CD14-positive monocyte (primary cell): ENCODE measurements at regions not wholly inside any gene's neighbourhood (a gene's known extent, or its start where the extent isn't known, plus 50 kb on each side); places are given as distances from the start of the nearest gene placed in this dataset.
"Not testable (repeated sequence)": the region's sequence is repeated elsewhere in the genome, so short reads cannot be mapped to it uniquely, and the experiment has no call there.

Experiments used
- DNase-seq, 3 donors: peaks; one replicate each; pipeline ENCODE4 v3.0.0-alpha.2; 2011 to 2022
- H2AFZ ChIP-seq: 2 replicates; pipeline ENCODE4 v1.6.0; 2012; ENCODE audit warnings: mild to moderate bottlenecking, low read depth, low read length, inconsistent platforms; ENCODE audit not compliant: insufficient read depth, poor library complexity, severe bottlenecking
- H3K27ac ChIP-seq, 2 donors: 1 replicate in 1 of 2; 2 replicates in 1 of 2; pipeline ENCODE4 v1.5.1; 2012 to 2013; ENCODE audit warnings: low read length in 2 of 2, control low read depth in 1 of 2, inconsistent platforms in 1 of 2, low read depth in 1 of 2, mild to moderate bottlenecking in 1 of 2
- H3K27me3 ChIP-seq, 2 donors: one replicate each; pipeline versions ENCODE4 v1.6.0 to v1.6.1; 2011 to 2013; ENCODE audit warnings: low read length in 2 of 2; ENCODE audit not compliant: control insufficient read depth in 2 of 2, insufficient read depth in 2 of 2
- H3K36me3 ChIP-seq, 2 donors: replicated peaks in 1 of 2; 1 replicate in 1 of 2; 2 replicates in 1 of 2; pipeline versions ENCODE4 v1.5.1 to v1.6.1; 2012 to 2013; ENCODE audit warnings: low read length in 2 of 2, control low read depth in 1 of 2, inconsistent platforms in 1 of 2, mild to moderate bottlenecking in 1 of 2; ENCODE audit not compliant: insufficient read depth in 2 of 2, control insufficient read depth in 1 of 2
- H3K4me1 ChIP-seq, 2 donors: 1 replicate in 1 of 2; 2 replicates in 1 of 2; pipeline versions ENCODE4 v1.5.1 to v1.6.1; 2012 to 2013; ENCODE audit warnings: low read length in 2 of 2, control low read depth in 1 of 2, inconsistent platforms in 1 of 2, mild to moderate bottlenecking in 1 of 2, moderate library complexity in 1 of 2; ENCODE audit not compliant: insufficient read depth in 2 of 2, control insufficient read depth in 1 of 2
- H3K4me2 ChIP-seq: replicated peaks from 2 replicates; pipeline ENCODE3; 2012; ENCODE audit warnings: low read length, moderate library complexity, mild to moderate bottlenecking; ENCODE audit not compliant: poor library complexity, severe bottlenecking; ENCODE audit errors: extremely low read depth
- H3K4me3 ChIP-seq, 3 experiments: fragments of 200-600 bp in 1 of 3; sonication (generic) in 1 of 3; replicated peaks in 1 of 3; 1 replicate in 2 of 3; 2 replicates in 1 of 3; pipeline ENCODE4 v1.5.1; 2011 to 2013; ENCODE audit warnings: low read length in 3 of 3, mild to moderate bottlenecking in 3 of 3, control low read depth in 2 of 3, low read depth in 2 of 3, inconsistent platforms in 1 of 3, moderate library complexity in 1 of 3
- H3K79me2 ChIP-seq: 2 replicates; pipeline ENCODE4 v1.6.0; 2012; ENCODE audit warnings: mild to moderate bottlenecking, control low read depth, inconsistent platforms, low read length, moderate library complexity; ENCODE audit not compliant: insufficient read depth
- H3K9ac ChIP-seq: 2 replicates; pipeline ENCODE4 v1.6.0; 2017; ENCODE audit warnings: low read length, mild to moderate bottlenecking; ENCODE audit not compliant: insufficient read depth, poor library complexity, severe bottlenecking
- H3K9me3 ChIP-seq, 2 donors: replicated peaks in 1 of 2; 1 replicate in 1 of 2; 2 replicates in 1 of 2; pipeline versions ENCODE4 v1.5.1 to v1.6.1; 2012 to 2013; ENCODE audit warnings: low read length in 2 of 2, control low read depth in 1 of 2; ENCODE audit not compliant: control insufficient read depth in 1 of 2, insufficient read depth in 1 of 2
- H4K20me1 ChIP-seq: 2 replicates; pipeline ENCODE4 v1.6.0; 2012; ENCODE audit warnings: mild to moderate bottlenecking, low read length, control low read depth, moderate library complexity; ENCODE audit not compliant: insufficient read depth
- H3K27ac Mint-ChIP-seq, 7 donors: one replicate each; pipeline ENCODE4 v1.8.0; 2020; ENCODE audit warnings: mild to moderate bottlenecking in 7 of 7, mixed read lengths in 7 of 7, moderate library complexity in 6 of 7, inconsistent platforms in 2 of 7
- H3K27me3 Mint-ChIP-seq, 3 donors: one replicate each; pipeline ENCODE4 v1.8.0; 2021 to 2022; ENCODE audit warnings: low read depth in 3 of 3, mild to moderate bottlenecking in 3 of 3, mixed read lengths in 3 of 3, moderate library complexity in 3 of 3, inconsistent platforms in 1 of 3
- H3K36me3 Mint-ChIP-seq, 2 donors: one replicate each; pipeline ENCODE4 v1.8.0; 2020; ENCODE audit warnings: mixed read lengths in 2 of 2, inconsistent platforms in 1 of 2, mild to moderate bottlenecking in 1 of 2
- H3K4me1 Mint-ChIP-seq: one replicate; pipeline ENCODE4 v1.8.0; 2020; ENCODE audit warnings: mild to moderate bottlenecking, mixed read lengths
- H3K4me3 Mint-ChIP-seq, 2 donors: one replicate each; pipeline ENCODE4 v1.8.0; 2020; ENCODE audit warnings: mild to moderate bottlenecking in 2 of 2, mixed read lengths in 2 of 2, moderate library complexity in 1 of 2
- H3K9me3 Mint-ChIP-seq, 7 donors: one replicate each; pipeline ENCODE4 v1.8.0; 2020 to 2022; ENCODE audit warnings: mixed read lengths in 7 of 7, mild to moderate bottlenecking in 6 of 7, moderate library complexity in 6 of 7, inconsistent platforms in 2 of 7
- WGBS: methylation state at CpG from one replicate; pipeline ENCODE4 v1.1.5; 2013; ENCODE audit warnings: missing lambda C conversion rate; ENCODE audit not compliant: insufficient coverage; 5-methylcytosine and 5-hydroxymethylcytosine counted together
- intact Hi-C, 2 donors: fragments of 100-400 bp; cut with micrococcal nuclease; formaldehyde crosslinking; loops; one replicate each; pipeline versions ENCODE4 v1.15.0 to v1.15.1; 2023
- TF ChIP-seq, protein P1 (sequence below): fragments of 200-600 bp; IDR thresholded peaks from one replicate; pipeline ENCODE4 v1.8.0; 2022; ENCODE audit warnings: antibody characterized with exemption, mild to moderate bottlenecking

DNA sequence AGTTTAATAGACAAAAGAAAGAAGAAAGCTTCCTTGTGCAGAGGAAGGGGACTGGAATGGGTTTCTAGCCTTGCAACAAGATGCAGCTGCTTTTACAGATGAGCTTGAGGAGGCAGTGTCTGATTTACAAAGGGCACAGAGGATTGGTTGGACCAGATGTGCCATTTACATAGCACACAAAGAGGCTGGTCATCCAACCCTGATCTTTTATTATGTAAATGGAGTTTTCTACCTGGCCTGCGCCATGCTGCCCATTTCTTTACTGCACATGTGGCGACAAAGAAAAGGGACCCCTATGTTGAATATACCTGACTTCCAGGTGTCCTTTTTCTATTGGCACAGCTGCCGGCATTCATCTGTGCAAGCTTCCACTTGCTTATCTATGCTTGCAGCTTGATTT, 409.4 kb upstream of the FRG2C start:
- TF ChIP-seq, protein P1, sequence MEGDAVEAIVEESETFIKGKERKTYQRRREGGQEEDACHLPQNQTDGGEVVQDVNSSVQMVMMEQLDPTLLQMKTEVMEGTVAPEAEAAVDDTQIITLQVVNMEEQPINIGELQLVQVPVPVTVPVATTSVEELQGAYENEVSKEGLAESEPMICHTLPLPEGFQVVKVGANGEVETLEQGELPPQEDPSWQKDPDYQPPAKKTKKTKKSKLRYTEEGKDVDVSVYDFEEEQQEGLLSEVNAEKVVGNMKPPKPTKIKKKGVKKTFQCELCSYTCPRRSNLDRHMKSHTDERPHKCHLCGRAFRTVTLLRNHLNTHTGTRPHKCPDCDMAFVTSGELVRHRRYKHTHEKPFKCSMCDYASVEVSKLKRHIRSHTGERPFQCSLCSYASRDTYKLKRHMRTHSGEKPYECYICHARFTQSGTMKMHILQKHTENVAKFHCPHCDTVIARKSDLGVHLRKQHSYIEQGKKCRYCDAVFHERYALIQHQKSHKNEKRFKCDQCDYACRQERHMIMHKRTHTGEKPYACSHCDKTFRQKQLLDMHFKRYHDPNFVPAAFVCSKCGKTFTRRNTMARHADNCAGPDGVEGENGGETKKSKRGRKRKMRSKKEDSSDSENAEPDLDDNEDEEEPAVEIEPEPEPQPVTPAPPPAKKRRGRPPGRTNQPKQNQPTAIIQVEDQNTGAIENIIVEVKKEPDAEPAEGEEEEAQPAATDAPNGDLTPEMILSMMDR: no peak
- Histone ChIP-seq H3K4me1 (no peaks in the 10 kb centered on the region), H2AFZ (no peak overlapping the region), H3K9ac (no peak overlapping the region), H3K4me2 (no peak overlapping the region), H3K27me3 (no peaks in the 10 kb centered on the region), H3K4me3 (no peak overlapping the region), H3K9me3 (no peaks in the 10 kb centered on the region), H3K36me3 (no peaks in the 10 kb centered on the region), H4K20me1 (no peaks in the 10 kb centered on the region), H3K79me2 (no peaks in the 10 kb centered on the region), H3K27ac (no peak overlapping the region)
- no CpG with 5 or more reads among the region's 3 CpGs for WGBS
- no peak for DNase-seq
- no peak overlapping the region for H3K27ac Mint-ChIP-seq
- peaks cover 2% of the 10 kb centered on the region for H3K4me1 Mint-ChIP-seq
- H3K9me3 Mint-ChIP-seq: no peaks in the 10 kb centered on the region
- H3K36me3 Mint-ChIP-seq: no peaks in the 10 kb centered on the region
- H3K4me3 Mint-ChIP-seq: no peak overlapping the region
- intact Hi-C loops: no loop called here
- peaks cover 0 to 2% (median 0%) of the 10 kb centered on the region in 3 donors for H3K27me3 Mint-ChIP-seq

DNA sequence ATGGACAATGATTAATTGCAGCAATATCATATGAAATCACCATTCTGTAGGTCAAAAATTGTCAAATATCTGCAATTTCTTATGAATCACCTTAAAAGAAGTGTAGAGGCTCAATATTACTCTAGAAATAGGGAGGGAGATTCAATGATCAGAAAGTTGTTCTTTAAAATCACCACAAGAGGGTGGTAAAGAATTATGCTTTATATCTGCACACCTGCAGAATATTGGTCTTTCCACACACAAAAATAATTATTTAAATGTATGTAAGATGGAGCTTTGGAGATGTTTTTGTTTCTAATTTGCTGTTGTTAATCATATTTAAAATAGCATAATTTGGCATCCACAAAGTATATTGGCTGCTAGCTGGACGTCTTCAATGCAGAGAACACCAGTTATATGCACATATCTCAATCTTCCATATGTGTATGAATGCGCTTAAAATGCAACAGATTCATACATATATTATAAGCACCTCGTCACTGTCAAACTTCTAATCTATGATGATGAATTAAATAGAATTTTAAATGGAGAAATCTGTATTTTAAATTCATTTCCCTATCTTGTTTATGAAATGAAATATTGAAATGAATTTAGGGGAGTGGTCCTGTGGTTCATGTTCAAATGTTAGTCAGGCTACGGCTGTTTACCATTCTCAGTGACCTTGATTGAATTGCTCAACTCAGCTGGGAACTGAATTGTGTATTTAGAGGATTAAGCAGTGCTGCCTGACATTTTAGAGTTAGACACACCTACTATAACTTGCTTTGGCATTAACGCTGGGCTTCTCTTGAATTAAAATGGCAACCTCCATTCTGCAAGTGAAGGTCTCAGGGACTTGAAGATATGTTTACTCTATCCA, 405.1 kb upstream of the FRG2C start:
- H2AFZ ChIP-seq, H3K36me3 Mint-ChIP-seq, H3K27me3 Mint-ChIP-seq, H3K27ac ChIP-seq, H3K4me2 ChIP-seq, H3K4me1 ChIP-seq, H3K36me3 ChIP-seq, H3K9ac ChIP-seq, H3K4me3 ChIP-seq, DNase-seq, H3K9me3 Mint-ChIP-seq, intact Hi-C loops, H3K27ac Mint-ChIP-seq, H3K79me2 ChIP-seq, H3K4me3 Mint-ChIP-seq, H4K20me1 ChIP-seq, H3K27me3 ChIP-seq, H3K4me1 Mint-ChIP-seq, H3K9me3 ChIP-seq: not testable (repeated sequence)
- WGBS: no CpG with 5 or more reads among the region's 5 CpGs
- TF ChIP-seq, protein P1: peak; percentile 33

DNA sequence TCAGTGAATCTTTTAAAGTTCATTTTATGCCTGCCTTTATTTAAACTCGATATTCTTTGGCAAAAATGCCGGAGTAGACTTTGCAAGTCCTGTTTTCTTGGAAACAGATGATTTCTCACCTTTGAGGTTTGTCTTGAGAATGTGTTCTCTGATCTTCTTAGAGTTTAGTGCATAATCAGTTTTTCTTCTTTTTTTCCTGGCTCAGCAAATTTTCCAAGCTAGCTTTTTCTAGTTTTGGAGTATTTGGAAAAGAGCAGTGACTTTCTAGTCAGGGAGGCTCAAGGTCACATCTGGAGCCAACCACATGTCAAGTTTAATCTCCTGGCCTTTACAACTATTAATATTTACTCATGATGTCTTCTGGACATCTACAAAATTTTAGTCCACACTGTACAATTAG, 403.2 kb upstream of the FRG2C start:
- H3K27ac Mint-ChIP-seq, intact Hi-C loops, H3K79me2 ChIP-seq, H3K9me3 Mint-ChIP-seq, H3K4me3 Mint-ChIP-seq, H3K36me3 ChIP-seq, H4K20me1 ChIP-seq, H3K4me3 ChIP-seq, H3K9ac ChIP-seq, H3K36me3 Mint-ChIP-seq, H3K4me1 ChIP-seq, H3K27me3 Mint-ChIP-seq, H3K27me3 ChIP-seq, DNase-seq, H3K4me1 Mint-ChIP-seq, H3K4me2 ChIP-seq, H3K9me3 ChIP-seq, H2AFZ ChIP-seq, H3K27ac ChIP-seq: not testable (repeated sequence)
- no CpG with 5 or more reads among the region's 2 CpGs for WGBS
